Liver (tissue), 8 donors: ENCODE measurements at regions not wholly inside any gene's neighbourhood (a gene's known extent, or its start where the extent isn't known, plus 50 kb on each side); places are given as distances from the start of the nearest gene placed in this dataset.
A peak's percentile ranks its signal among the peaks of the same experiment; 100 is the strongest.

Source experiments
- DNase-seq: peaks from one replicate; pipeline ENCODE4 v3.0.0-alpha.2; 2017; ENCODE audit warnings: low spot score
- H3K27ac ChIP-seq, 2 donors: one replicate each; pipeline ENCODE4 v1.7.0; 2013; ENCODE audit warnings: inconsistent platforms in 2 of 2, low read length in 2 of 2, control low read depth in 1 of 2, low read depth in 1 of 2, mild to moderate bottlenecking in 1 of 2
- H3K27me3 ChIP-seq, 4 donors: one replicate each; pipeline versions ENCODE4 v1.6.1 to v1.7.0; 2013; ENCODE audit warnings: low read length in 3 of 4, inconsistent platforms in 1 of 4, mild to moderate bottlenecking in 1 of 4, moderate library complexity in 1 of 4; ENCODE audit not compliant: control insufficient read depth in 4 of 4, insufficient read depth in 4 of 4
- H3K36me3 ChIP-seq, 4 donors: one replicate each; pipeline versions ENCODE4 v1.6.1 to v1.7.0; 2013; ENCODE audit warnings: low read length in 3 of 4, mild to moderate bottlenecking in 3 of 4, low read depth in 1 of 4, moderate library complexity in 1 of 4; ENCODE audit not compliant: control insufficient read depth in 4 of 4, insufficient read depth in 3 of 4
- H3K4me1 ChIP-seq, 4 donors: one replicate each; pipeline versions ENCODE4 v1.6.1 to v1.7.0; 2013; ENCODE audit warnings: low read length in 3 of 4, mild to moderate bottlenecking in 3 of 4, moderate library complexity in 1 of 4; ENCODE audit not compliant: control insufficient read depth in 4 of 4, insufficient read depth in 4 of 4
- H3K4me3 ChIP-seq, 3 donors: one replicate each; pipeline versions ENCODE4 v1.6.1 to v1.7.0; 2013; ENCODE audit warnings: low read length in 3 of 3, control low read depth in 1 of 3, low read depth in 1 of 3, mild to moderate bottlenecking in 1 of 3
- H3K9ac ChIP-seq, 2 donors: one replicate each; pipeline ENCODE4 v1.7.0; 2013; ENCODE audit warnings: low read length in 2 of 2, mild to moderate bottlenecking in 2 of 2, moderate library complexity in 2 of 2, control low read depth in 1 of 2, low read depth in 1 of 2
- H3K9me3 ChIP-seq, 4 donors: one replicate each; pipeline versions ENCODE4 v1.6.1 to v1.7.0; 2013; ENCODE audit warnings: low read length in 3 of 4; ENCODE audit not compliant: control insufficient read depth in 4 of 4
- CTCF ChIP-seq: fragments of 150-350 bp; IDR thresholded peaks from 2 replicates; pipeline ENCODE4 v1.5.1; 2017; ENCODE audit warnings: improper control_type of control experiment, low read depth, low read length; ENCODE audit not compliant: missing input control
- EGR1 ChIP-seq, 2 donors: IDR thresholded peaks; 2 replicates each; pipeline ENCODE4 v1.6.1; 2016 to 2018; ENCODE audit warnings: antibody characterized with exemption in 2 of 2, low read depth in 2 of 2
- FOXA1 ChIP-seq: IDR thresholded peaks from 2 replicates; pipeline ENCODE4 v1.6.1; 2016; ENCODE audit warnings: antibody characterized with exemption
- FOXA2 ChIP-seq: IDR thresholded peaks from 2 replicates; pipeline ENCODE4 v1.6.1; 2016; ENCODE audit warnings: antibody characterized with exemption
- GABPA ChIP-seq, 2 donors: IDR thresholded peaks in 1 of 2; conservative IDR thresholded peaks in 1 of 2; 2 replicates each; pipeline ENCODE4 v1.6.1; 2016; ENCODE audit warnings: antibody characterized with exemption in 2 of 2, mild to moderate bottlenecking in 1 of 2, moderate library complexity in 1 of 2
- HNF4A ChIP-seq, 2 donors: conservative IDR thresholded peaks; 2 replicates each; pipeline ENCODE4 v1.6.1; 2016; ENCODE audit warnings: antibody characterized with exemption in 2 of 2, mild to moderate bottlenecking in 2 of 2
- HNF4G ChIP-seq: IDR thresholded peaks from 2 replicates; pipeline ENCODE4 v1.6.1; 2016; ENCODE audit warnings: antibody characterized with exemption
- JUND ChIP-seq, 2 donors: IDR thresholded peaks; 2 replicates each; pipeline ENCODE4 v1.6.1; 2016; ENCODE audit warnings: antibody characterized with exemption in 2 of 2
- MAX ChIP-seq: IDR thresholded peaks from 2 replicates; pipeline ENCODE4 v1.6.1; 2016; ENCODE audit warnings: antibody characterized with exemption
- NR2F2 ChIP-seq: IDR thresholded peaks from 2 replicates; pipeline ENCODE4 v1.6.1; 2016; ENCODE audit warnings: antibody characterized with exemption
- RAD21 ChIP-seq, 2 donors: IDR thresholded peaks; 2 replicates each; pipeline ENCODE4 v1.6.1; 2016; ENCODE audit warnings: antibody characterized with exemption in 2 of 2, mild to moderate bottlenecking in 2 of 2
- REST ChIP-seq: IDR thresholded peaks from 2 replicates; pipeline ENCODE4 v1.6.1; 2016; ENCODE audit warnings: antibody characterized with exemption, mild to moderate bottlenecking
- RXRA ChIP-seq, 2 donors: IDR thresholded peaks; 2 replicates each; pipeline ENCODE4 v1.6.1; 2017 to 2018; ENCODE audit warnings: antibody characterized with exemption in 2 of 2, mild to moderate bottlenecking in 1 of 2
- SP1 ChIP-seq: IDR thresholded peaks from 2 replicates; pipeline ENCODE4 v1.6.1; 2018; ENCODE audit warnings: antibody characterized with exemption, mild to moderate bottlenecking
- TAF1 ChIP-seq: conservative IDR thresholded peaks from 2 replicates; pipeline ENCODE4 v1.6.1; 2016; ENCODE audit warnings: antibody characterized with exemption, mild to moderate bottlenecking
- YY1 ChIP-seq: IDR thresholded peaks from 2 replicates; pipeline ENCODE4 v1.6.1; 2016; ENCODE audit warnings: antibody characterized with exemption, mild to moderate bottlenecking
- WGBS: extraction: QIAGEN DNeasy Blood & Tissue Kit; methylation state at CpG from one replicate; pipeline ENCODE4 v1.1.7; 2013; 5-methylcytosine and 5-hydroxymethylcytosine counted together
- TF ChIP-seq, protein P1 (sequence below): IDR thresholded peaks from 2 replicates; pipeline ENCODE4 v1.6.1; 2016; ENCODE audit warnings: antibody characterized with exemption
- TF ChIP-seq, protein P2 (sequence below): IDR thresholded peaks from 2 replicates; pipeline ENCODE4 v1.6.1; 2016; ENCODE audit warnings: antibody characterized with exemption
- donor health status: healthy.
- donor health status: healthy.
- donor health status: healthy.
- donor health status: healthy.
- donor health status: healthy.

- peak in 1 of 2 donors; percentile 7 for TF ChIP-seq RAD21 (IDR thresholded peaks at IDR 0.05)
- TF ChIP-seq CTCF: no peak
- Histone ChIP-seq H3K27me3 (no peaks in the 10 kb centered on the region), H3K9ac (no peak overlapping the region), H3K36me3 (no peaks in the 10 kb centered on the region), H3K9me3 (no peaks in the 10 kb centered on the region), H3K4me3 (no peak overlapping the region), H3K4me1 (no peaks in the 10 kb centered on the region), H3K27ac (no peak overlapping the region)
- no peak for DNase-seq
- 76% methylated on average over 1 of the region's 1 CpG for WGBS
Observed at GRCh38 chr13:73544175-73544574, 485.4 kb downstream of the KLF5 start.

DNA sequence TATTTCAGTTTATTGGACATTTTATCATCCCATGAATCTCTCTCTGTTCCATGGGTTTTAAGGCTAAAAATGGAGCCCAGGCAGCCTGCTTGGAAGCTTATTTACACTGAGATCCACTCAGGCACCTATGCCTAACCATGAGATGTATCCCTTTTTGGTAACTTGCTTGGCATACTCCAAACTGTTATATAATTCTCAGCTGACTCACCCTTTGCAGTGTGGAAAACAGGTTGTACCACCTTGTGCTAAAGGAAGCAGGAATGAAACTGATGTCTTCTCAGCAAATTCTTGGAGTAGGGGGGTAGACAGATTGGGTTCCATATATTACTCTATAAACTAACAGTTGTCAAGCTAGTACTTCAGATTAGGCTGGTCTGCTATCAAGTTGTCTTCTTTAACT lies 483.6 kb downstream of the KLF5 start:
- Histone ChIP-seq H3K27ac (no peak overlapping the region), H3K9me3 (no peaks in the 10 kb centered on the region), H3K36me3 (no peaks in the 10 kb centered on the region), H3K27me3 (no peaks in the 10 kb centered on the region), H3K9ac (no peak overlapping the region), H3K4me3 (no peak overlapping the region), H3K4me1 (no peaks in the 10 kb centered on the region)
- no peak for DNase-seq
- TF ChIP-seq GABPA (IDR thresholded peaks at IDR 0.05 in 1 of 2, conservative IDR thresholded peaks at IDR 0.05 in 1 of 2): no peak
- TF ChIP-seq RAD21 (IDR thresholded peaks at IDR 0.05): no peak
- TF ChIP-seq, protein P1, sequence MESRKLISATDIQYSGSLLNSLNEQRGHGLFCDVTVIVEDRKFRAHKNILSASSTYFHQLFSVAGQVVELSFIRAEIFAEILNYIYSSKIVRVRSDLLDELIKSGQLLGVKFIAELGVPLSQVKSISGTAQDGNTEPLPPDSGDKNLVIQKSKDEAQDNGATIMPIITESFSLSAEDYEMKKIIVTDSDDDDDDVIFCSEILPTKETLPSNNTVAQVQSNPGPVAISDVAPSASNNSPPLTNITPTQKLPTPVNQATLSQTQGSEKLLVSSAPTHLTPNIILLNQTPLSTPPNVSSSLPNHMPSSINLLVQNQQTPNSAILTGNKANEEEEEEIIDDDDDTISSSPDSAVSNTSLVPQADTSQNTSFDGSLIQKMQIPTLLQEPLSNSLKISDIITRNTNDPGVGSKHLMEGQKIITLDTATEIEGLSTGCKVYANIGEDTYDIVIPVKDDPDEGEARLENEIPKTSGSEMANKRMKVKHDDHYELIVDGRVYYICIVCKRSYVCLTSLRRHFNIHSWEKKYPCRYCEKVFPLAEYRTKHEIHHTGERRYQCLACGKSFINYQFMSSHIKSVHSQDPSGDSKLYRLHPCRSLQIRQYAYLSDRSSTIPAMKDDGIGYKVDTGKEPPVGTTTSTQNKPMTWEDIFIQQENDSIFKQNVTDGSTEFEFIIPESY: no peak
- no peak for TF ChIP-seq EGR1 (IDR thresholded peaks at IDR 0.05; ENCODE audit: low read depth in 2 of 2)
- TF ChIP-seq, protein P2, sequence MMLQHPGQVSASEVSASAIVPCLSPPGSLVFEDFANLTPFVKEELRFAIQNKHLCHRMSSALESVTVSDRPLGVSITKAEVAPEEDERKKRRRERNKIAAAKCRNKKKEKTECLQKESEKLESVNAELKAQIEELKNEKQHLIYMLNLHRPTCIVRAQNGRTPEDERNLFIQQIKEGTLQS: no peak
- TF ChIP-seq HNF4G: no peak
- TF ChIP-seq CTCF: no peak
- TF ChIP-seq HNF4A (conservative IDR thresholded peaks at IDR 0.05): no peak
- no peak for TF ChIP-seq REST
- TF ChIP-seq JUND (IDR thresholded peaks at IDR 0.05): no peak
- TF ChIP-seq YY1: no peak
- TF ChIP-seq FOXA2: no peak
- TF ChIP-seq MAX: no peak
- no peak for TF ChIP-seq RXRA (IDR thresholded peaks at IDR 0.05)
- no peak for TF ChIP-seq SP1
- TF ChIP-seq NR2F2: no peak
- TF ChIP-seq FOXA1: no peak
- TF ChIP-seq TAF1: no peak
